Activated CD4-positive, alpha-beta T cell treated with anti-CD3 and anti-CD28 coated beads, Interleukin-2, Interleukin-4, amounts not matched to agents 100 ng/mL and 50 ng/mL, durations not matched to agents 16 hours and 8 hours (primary cell): ENCODE measurements at regions not wholly inside any gene's neighbourhood (a gene's known extent, or its start where the extent isn't known, plus 50 kb on each side); places are given as distances from the start of the nearest gene placed in this dataset.
"Not testable (repeated sequence)": the region's sequence is repeated elsewhere in the genome, so short reads cannot be mapped to it uniquely, and the experiment has no call there.

Experiments
- DNase-seq: peaks from one replicate; pipeline ENCODE4 v3.0.0-alpha.2; 2020; ENCODE audit warnings: low spot score

- DNase-seq = no peak
These were observed 59.2 kb downstream of the C9orf50 start for GRCh38 chr9:129561594-129562281.

DNA sequence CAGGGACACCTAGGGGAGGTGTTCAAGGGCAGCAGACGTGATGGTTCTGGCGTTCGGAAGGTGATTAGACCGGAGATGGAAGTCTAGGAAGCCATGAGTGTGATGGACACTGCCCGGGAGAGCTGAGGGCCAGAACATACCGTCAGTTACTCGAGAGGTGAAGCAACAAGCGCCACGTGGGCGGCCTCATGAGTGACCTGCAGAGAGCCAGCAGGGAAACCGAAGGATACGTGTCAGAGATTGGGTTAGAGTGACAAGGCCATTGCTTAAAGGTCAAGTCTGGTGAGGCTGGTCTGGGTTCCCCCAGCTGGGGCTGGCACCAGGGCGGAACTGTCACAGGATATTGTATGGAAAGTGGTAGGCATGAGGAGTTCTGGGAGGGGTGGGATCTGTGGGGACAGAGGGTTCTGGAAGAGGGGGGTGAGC lies 60.0 kb downstream of the C9orf50 start:
- DNase-seq = no peak

DNA sequence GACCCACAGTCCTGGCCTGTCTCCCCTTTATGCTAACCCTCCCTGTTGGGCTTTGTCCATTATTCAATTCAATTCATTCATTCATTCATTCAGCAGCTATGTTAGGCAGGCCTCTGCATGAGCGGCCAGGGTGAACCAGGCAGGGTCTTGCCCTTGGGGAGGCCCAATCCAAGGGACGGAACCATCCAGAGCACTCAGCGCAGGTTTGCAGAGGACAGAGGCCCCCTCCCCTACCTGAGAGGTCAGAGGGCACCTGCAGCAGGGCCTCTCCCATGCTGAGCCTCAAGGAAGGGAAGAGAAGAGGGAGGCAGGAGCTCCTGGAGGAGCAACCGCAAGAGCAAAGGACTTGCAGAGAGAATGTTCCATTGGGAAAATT lies 61.4 kb downstream of the C9orf50 start:
- DNase-seq = no peak

- no peak for DNase-seq
These were observed 62.1 kb downstream of the C9orf50 start for GRCh38 chr9:129558551-129559505.

DNA sequence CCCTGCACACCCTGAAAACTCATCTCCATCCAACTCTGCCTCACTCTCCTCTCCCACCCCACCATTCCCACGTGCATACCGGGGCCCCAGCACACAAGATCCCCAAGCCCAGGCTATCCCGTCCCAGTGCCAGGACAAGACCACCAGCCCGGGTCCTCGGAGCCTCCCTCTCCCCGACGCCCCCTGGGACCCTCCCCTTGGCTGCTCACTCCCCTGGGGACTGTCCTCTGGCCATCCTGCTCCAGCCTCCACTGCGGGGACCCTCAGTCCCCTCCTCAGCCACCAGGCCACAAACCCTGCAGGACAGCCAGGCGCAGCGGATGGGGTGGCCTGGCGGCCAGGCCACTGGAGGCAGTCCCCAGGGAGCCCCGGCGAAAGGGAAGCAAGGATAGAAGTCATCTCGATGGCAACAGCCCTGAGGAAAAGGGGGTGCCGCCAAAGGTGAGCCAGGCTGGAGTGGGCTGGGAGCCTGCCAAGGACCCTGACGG lies 62.8 kb downstream of the C9orf50 start:
- DNase-seq = no peak

DNA sequence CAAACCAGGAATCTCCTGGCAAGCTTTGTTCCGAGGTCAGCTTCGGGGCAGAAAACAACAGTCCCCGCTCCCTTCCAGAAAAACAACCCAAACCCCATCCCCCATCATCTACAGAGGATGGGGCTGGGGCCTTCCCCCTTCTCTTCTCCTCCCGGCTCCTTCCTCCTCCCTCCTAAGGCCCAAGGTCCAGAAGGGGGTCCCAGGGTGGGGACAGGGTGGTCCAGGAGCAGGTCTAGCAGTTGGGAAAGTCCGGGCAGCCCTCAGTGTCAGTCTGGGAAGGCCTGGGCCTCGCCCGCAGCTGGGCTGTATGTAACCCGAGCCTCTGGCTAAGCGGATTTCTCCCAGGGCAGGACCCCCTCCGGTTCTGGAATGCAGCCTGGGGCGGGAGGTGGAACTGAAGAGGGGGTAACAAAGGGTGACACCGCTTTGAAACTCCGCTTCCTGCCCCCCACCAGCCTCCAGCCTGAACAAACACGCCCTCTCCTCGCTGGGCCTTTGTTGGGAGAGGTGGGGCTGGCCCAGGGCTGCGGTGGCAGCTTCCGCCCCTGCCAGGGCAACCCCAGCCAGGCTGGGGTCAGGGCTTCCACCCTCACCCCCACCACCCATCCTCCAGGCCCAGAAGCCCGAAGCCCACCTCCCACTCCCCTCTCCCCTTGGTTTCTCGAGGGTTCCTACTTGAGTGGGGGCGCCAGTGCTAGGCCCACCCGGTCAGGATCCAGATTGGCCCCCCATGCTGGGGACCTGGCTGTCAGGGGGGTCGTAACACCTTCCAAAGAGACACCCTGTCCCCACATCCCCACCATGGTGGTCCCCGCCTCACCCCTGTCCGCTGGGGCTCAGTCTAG lies 63.5 kb downstream of the C9orf50 start:
- no peak for DNase-seq

- DNase-seq = no peak
These were observed 64.3 kb downstream of the C9orf50 start for GRCh38 chr9:129556491-129557191.

GRCh38 chr9:129555512-129556215 lies 65.2 kb downstream of the C9orf50 start:
- no peak for DNase-seq

DNA sequence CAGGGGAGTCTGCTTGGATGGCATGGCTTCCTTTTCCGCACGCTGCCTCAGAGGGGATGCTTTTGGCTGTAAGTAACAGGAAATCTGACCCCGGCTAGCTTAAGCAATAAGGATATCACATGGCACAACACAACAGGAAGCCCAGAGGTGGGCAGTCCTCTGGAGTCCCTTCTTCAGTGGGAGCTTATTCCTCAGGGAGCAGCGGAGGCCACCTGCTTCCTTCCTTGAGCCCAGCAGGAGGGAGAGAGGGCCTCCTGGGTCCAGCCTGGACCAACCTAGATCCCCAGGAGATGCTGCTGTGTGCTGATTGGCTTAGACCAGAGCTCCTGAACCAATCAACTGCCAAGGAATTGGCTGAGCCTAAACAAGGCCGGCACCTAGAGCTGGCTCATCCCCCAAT lies 66.3 kb downstream of the C9orf50 start:
- DNase-seq = no peak

DNA sequence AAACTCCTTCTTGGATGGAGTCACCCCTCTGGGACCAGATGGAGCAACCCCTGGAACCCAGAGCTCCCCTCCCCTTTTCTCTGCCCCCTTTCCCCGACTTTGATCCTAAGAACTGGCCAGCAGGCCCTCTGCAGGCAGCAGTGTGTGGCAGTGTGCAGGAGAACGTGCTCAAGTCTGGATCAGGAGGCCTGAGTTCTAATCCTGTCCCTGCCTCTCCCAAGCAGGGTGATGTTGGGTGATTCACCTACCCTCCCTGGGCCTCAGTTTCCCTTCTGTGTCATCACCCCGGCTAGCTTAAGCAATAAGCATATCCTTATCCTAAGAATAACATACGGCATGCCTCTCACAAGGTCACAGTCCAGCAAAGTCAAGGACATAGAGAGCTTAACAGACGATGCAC lies 67.6 kb downstream of the C9orf50 start:
- no peak for DNase-seq

GRCh38 chr9:129552064-129552463 lies 68.8 kb downstream of the C9orf50 start:
- no peak for DNase-seq

- DNase-seq = no peak
These were observed 69.4 kb downstream of the C9orf50 start for GRCh38 chr9:129551393-129551973.

GRCh38 chr9:129550977-129551376 lies 69.9 kb downstream of the C9orf50 start:
- DNase-seq = not testable (repeated sequence)

DNA sequence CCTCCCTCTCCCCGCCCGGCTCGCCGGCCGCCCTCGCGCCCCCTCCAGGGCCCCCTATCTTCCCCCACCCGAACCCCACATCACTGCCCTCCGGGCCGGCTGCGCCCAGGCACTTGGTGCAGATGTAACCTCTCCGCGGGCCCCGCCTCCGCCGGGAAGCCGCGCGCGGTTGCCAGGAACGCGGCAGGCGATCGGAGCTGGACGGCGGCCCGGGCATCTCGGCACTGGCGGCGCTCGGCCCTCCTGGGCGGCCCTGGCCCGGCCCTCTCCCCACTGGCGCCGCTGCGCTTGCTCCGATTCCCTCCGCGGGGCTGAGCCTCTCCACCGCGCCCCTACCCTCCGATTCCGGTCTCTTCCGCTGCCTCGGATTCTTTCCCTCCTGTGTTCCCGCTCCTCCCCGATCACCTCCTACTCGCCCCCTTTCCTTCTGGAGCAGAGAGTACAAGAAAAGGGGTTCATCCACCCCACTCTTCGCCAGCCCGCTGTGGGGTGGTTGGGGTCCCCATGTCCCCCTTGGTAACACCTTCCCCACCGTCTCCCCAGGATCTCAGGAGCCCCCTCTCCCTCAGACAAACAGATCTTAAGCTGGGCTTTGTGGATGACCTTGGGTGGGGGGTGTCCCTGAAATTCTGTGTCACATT lies 70.6 kb downstream of the C9orf50 start:
- no peak for DNase-seq

DNA sequence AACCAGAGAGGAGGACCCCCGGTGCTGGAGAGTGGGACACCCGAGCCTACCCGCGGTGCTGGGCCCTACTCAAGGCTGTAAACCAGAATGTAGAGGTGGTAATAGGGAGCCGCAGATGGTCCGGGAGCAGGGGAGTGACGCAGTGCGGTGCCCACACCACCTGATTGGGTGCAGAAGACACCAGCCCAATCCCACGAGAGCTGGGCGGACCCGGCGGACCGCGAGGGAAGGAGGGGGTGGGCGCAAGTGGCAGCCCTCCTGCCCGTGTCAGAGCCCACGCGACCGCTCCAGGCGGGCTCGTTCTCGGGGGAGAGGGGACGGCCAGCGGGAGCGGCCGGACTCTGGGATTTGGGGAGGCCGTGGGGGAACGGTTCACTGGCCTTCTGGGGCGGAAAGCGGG lies 71.2 kb downstream of the C9orf50 start:
- DNase-seq = no peak

DNA sequence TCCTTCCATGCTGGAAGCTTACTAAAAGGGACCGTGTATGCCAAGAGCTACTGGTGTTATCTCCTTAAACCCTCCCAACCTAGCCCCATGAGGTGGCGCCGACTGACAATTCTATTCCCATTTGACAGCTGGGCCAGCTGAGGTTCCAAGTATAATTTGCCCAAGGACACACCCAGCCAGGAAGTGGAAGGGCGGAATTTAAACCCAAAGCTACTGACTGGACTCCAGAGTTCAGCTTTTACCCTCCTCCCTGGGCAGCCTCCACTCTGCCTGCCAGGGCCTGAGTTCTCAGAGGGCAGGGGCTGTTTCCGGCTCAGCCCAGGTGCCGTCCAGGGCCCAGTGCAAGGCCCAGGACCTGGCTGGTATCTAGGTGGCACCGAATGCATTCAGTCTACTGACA lies 71.8 kb downstream of the C9orf50 start:
- no peak for DNase-seq

- DNase-seq = no peak
These were observed 72.2 kb downstream of the C9orf50 start for GRCh38 chr9:129548571-129549135.

DNA sequence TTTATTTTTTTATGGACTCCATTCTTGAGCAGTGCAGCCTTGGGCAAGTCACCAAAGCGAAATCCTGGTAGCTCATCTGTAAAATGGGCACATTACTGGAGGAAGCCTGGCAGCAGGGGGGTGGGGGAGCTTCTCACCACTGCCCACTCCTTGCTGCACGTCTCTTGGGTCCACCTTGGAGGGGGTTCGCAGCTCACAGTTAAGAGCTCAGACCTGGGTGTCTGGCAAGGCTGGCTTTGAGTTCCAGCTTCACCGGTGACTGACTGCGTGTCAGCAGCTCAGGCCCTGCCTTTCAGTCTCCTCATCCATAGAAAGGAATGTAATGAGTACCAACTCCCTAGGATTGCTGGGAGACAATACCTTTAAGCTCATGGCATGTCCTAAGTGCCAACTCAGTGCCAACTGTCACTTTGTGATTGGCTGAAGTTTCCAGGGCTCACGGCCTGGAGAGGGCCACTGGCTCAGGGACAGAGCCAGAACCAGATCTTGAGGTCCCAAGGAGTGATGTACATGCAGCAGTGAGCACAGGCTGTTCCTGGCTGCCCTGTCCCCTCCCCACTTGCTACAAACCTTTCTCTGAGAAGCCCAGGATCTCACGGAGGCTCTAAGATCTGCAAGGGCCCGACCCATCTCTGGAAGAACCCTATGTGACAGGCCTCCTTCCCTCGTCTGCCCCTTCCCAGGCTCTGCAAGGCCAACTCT lies 72.9 kb downstream of the C9orf50 start:
- no peak for DNase-seq

GRCh38 chr9:129547063-129547462 lies 73.8 kb downstream of the C9orf50 start:
- DNase-seq = no peak
